GM18951 (cell line): ENCODE measurements at regions not wholly inside any gene's neighbourhood (a gene's known extent, or its start where the extent isn't known, plus 50 kb on each side); places are given as distances from the start of the nearest gene placed in this dataset.

Source experiments
- POLR2A ChIP-seq: IDR thresholded peaks from 4 replicates; pipeline ENCODE4 v1.6.1; 2011; ENCODE audit warnings: mild to moderate bottlenecking; ENCODE audit not compliant: insufficient read length, insufficient read depth; ENCODE audit errors: extremely low read depth
- in situ Hi-C: fragments of 300-500 bp; cut with MboI; formaldehyde crosslinking; loops from one replicate; pipeline ENCODE4 v1.12.0; 2022; ENCODE audit warnings: low sequenced_read_pairs, mixed read lengths, inconsistent platforms; ENCODE audit not compliant: unreplicated experiment

DNA sequence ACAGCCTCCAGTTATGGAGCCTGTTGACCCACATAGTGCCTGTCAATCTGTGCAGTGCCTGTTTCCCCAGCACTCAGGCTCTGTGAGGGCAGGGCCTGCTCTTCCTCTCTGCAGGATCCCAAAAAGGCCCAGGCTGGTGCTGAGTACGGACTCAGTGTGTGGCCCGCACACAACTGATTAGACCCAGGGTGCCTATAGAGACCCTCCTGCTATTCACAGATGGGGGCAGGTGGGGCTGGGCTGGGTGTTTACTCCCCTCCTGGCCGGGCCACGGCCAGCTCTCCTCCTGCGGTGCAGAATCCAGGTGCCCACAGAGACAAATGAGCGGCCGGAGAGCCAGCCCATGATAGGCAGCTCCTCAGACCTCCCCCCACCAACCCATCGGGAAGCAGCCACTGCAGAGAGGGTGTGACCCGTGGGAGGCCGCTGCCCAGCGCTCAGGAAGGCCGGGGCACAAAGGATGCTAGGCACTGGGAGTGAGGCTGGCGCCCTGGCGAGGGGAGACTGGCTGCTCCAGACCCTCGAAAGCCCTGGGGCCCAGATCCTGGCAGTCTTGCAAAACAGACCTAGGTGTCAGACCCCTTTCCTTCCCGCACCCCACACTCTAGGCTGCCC lies 239.0 kb downstream of the CTTN start:
- no peak for TF ChIP-seq POLR2A
- in situ Hi-C loops, result no loop called here

DNA sequence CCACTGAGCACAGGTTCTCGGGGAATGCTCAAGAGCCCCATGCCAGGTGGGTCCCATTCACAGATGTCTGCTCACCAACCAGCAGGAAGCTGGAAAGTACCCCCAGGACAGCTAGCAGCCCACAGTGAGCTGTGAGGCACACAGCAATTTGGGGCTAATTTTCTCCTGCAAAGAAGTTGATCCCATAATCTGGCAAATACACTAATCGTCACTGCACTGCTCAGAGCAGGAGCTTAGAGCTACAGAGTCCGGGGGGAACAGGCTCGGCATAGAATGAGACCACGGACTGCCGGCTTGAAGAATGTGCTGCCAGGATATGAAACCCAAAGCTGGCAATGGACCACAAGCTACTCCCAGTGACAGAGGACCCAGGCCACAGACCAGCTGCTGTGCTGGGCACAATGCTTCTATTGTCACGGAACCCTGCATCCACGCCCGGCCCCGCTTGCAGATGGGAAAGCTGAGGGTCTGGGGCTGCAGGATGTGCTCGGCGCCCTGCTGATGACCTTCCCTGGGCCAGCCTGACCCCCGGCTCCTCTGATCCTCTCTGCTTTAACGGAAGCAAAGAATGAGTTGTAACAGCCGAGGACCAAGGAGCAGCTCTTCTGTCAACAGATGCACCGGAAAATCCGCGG lies 239.7 kb downstream of the CTTN start:
- in situ Hi-C loops, result no loop called here
- TF ChIP-seq POLR2A, result no peak

GRCh38 chr11:70640408-70640807 lies 242.1 kb downstream of the CTTN start:
- in situ Hi-C loops, result no loop called here

DNA sequence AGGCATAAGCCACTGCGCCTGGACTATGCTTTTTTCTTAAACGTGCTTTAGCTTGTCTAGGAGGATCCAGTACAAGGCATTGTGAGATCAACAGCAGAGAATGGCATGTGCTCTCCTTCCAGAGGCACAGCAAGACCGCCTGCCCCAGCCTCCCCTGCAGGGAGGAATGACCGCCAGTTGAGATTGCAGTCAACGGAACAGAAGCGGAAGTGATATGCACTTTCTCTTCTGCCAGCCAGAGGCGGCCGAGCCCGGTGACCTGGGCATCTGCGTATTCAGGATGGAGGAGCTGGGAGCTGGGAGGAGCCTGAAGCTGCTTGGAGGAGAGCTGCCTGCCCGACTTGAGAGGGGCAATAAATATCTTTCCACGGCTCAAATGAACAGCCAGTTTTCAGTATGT lies 243.0 kb downstream of the CTTN start:
- no peak for TF ChIP-seq POLR2A
- in situ Hi-C loops, result no loop called here

More at GRCh38 chr11:70640408-70640807, 242.1 kb downstream of the CTTN start:
- no peak for TF ChIP-seq POLR2A

DNA sequence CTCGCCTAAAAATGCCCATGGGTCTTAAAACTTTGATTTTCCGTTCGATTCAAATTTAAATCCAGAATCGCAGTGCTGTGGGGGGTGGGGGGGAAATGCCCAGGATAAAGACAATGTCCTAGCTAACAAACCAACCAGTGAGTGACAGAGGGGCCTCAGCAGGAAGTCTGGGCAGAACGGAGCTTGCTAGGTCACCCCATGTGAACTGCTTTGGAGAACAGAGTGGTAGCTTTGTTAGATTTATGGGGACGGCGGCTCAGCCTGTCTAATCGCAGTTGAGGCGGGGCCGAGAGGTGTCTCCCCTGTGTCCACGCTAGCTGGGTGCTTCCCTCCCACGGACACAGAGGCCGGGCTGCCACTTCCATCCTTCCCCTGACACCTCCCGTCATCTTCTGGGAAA lies 243.9 kb downstream of the CTTN start:
- in situ Hi-C loops, result no loop called here
- TF ChIP-seq POLR2A, result no peak

- in situ Hi-C loops, result no loop called here
- TF ChIP-seq POLR2A, result no peak
Measured at GRCh38 chr11:70643642-70644041, 245.3 kb downstream of the CTTN start.

- no peak for TF ChIP-seq POLR2A
- in situ Hi-C loops, result no loop called here
Measured at GRCh38 chr11:70644343-70645060, 246.2 kb downstream of the CTTN start.

DNA sequence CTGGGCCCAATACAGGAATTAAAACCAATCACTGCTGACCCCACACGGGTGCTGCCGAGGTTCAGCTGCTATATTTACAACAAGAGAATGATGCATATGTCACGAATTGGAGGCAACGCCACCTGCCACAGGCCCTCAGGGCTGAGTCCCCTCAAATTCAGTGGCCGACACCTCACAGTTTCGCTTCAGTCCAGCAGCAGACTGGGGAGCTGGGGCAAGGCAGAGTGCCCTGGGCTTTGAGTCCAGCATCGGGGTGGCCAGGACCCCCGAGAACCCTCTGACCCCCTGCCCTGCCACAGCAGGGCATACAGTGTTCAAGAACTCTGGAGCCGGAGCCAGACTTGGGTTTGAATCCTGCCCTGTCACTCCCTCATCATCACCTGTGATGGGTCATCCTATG lies 247.2 kb downstream of the CTTN start:
- no peak for TF ChIP-seq POLR2A
- in situ Hi-C loops, result no loop called here

GRCh38 chr11:70646272-70647049 lies 248.1 kb downstream of the CTTN start:
- TF ChIP-seq POLR2A, result no peak
- in situ Hi-C loops, result no loop called here

GRCh38 chr11:70647188-70648166 lies 249.1 kb downstream of the CTTN start:
- TF ChIP-seq POLR2A, result no peak
- in situ Hi-C loops, result no loop called here

DNA sequence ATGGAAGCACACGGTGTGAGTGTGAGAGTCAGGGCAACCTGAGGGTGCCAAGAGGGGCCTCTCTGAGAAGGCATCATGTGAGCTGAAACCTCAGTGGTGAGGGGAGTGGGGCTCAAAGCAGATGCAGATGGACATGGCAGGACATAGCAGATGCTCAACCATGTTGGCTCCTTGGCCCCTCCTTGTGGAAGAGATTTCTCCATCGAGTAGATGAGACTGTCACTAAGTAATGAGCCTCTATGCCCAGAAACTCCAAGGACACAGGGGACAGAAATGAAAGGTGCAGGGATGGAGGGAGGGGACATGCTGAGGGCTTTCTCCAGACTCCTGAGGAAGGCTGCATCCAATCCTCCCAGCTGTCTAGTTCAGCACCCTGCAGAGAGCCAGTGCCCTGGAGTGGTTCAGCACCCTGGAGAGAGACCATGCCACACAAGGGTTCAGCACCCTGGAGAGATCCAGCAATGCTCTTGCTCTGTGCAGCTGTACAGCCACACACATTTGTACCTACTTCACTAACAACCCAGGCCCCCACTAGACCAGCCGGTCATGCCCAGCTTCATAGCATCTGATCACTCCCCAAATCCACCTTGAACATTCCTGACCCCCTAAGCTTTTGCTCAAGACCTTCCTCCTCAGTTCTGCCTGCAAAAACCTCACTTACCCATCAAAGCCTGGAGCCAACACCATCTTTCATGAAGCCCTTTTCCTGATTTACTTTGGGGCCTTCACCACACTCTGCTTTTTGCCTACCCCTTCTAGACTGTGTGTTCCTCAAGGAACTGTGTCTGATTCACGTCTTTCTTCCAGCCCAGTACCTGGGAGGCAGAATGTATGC lies 252.0 kb downstream of the CTTN start:
- in situ Hi-C loops, result no loop called here
- no peak for TF ChIP-seq POLR2A
